ENCODE measurements at regions not wholly inside any gene's neighbourhood (a gene's known extent, or its start where the extent isn't known, plus 50 kb on each side); places are given as distances from the start of the nearest gene placed in this dataset.
A peak's percentile ranks its signal among the peaks of the same experiment; 100 is the strongest.

GRCh38 chrX:107502316-107502715 is 52.9 kb downstream of the FRMPD3 start:
- no peak for DNase-seq

GRCh38 chrX:107504006-107504405 is 54.6 kb downstream of the FRMPD3 start:
- no peak for DNase-seq

GRCh38 chrX:107505223-107505622 is 55.8 kb downstream of the FRMPD3 start:
- no peak for DNase-seq

GRCh38 chrX:107506596-107507031 is 57.2 kb downstream of the FRMPD3 start:
- DNase-seq, result no peak

GRCh38 chrX:107507093-107507743 is 57.8 kb downstream of the FRMPD3 start:
- DNase-seq, result no peak

GRCh38 chrX:107507744-107508117 is 58.3 kb downstream of the FRMPD3 start:
- DNase-seq, result no peak

GRCh38 chrX:107508925-107509324 is 59.5 kb downstream of the FRMPD3 start:
- no peak for DNase-seq

GRCh38 chrX:107514944-107515343 is 65.5 kb downstream of the FRMPD3 start:
- no peak for DNase-seq

GRCh38 chrX:107521877-107522586 is 72.6 kb downstream of the FRMPD3 start:
- DNase-seq, result no peak

GRCh38 chrX:107522901-107523300 is 73.4 kb downstream of the FRMPD3 start:
- no peak for DNase-seq

GRCh38 chrX:107526141-107526540 is 76.7 kb downstream of the FRMPD3 start:
- DNase-seq, result no peak

- DNase-seq, result no peak
Observed at GRCh38 chrX:107530141-107530540, 80.7 kb downstream of the FRMPD3 start.

GRCh38 chrX:107537815-107538214 is 88.4 kb downstream of the FRMPD3 start:
- DNase-seq, result peak; percentile 7

GRCh38 chrX:107541244-107541643 is 87.1 kb upstream of the PRPS1 start:
- DNase-seq, result no peak

GRCh38 chrX:107542040-107542439 is 86.3 kb upstream of the PRPS1 start:
- DNase-seq, result no peak

GRCh38 chrX:107542500-107542899 is 85.8 kb upstream of the PRPS1 start:
- no peak for DNase-seq

GRCh38 chrX:107547621-107548020 is 80.7 kb upstream of the PRPS1 start:
- DNase-seq, result no peak

GRCh38 chrX:107548775-107549174 is 79.5 kb upstream of the PRPS1 start:
- DNase-seq, result no peak

GRCh38 chrX:107549504-107549903 is 78.8 kb upstream of the PRPS1 start:
- no peak for DNase-seq

GRCh38 chrX:107551546-107551945 is 76.8 kb upstream of the PRPS1 start:
- DNase-seq, result no peak

GRCh38 chrX:107552930-107553329 is 75.4 kb upstream of the PRPS1 start:
- DNase-seq, result no peak

- DNase-seq, result no peak
Observed at GRCh38 chrX:107556967-107557366, 71.3 kb upstream of the PRPS1 start.

GRCh38 chrX:107559506-107559905 is 68.8 kb upstream of the PRPS1 start:
- no peak for DNase-seq

- DNase-seq, result no peak
Observed at GRCh38 chrX:107560041-107560440, 68.3 kb upstream of the PRPS1 start.

- no peak for DNase-seq
Observed at GRCh38 chrX:107560980-107561379, 67.3 kb upstream of the PRPS1 start.
